Anterior cingulate cortex (tissue), 58 donors: ENCODE measurements at regions not wholly inside any gene's neighbourhood (a gene's known extent, or its start where the extent isn't known, plus 50 kb on each side); places are given as distances from the start of the nearest gene placed in this dataset.
"Not testable (repeated sequence)": the region's sequence is repeated elsewhere in the genome, so short reads cannot be mapped to it uniquely, and the experiment has no call there.

Experiments
- DNase-seq, 58 donors: peaks; one replicate each; lab custom pipeline; 2025; lab: John Stamatoyannopoulos, UW

- not testable (repeated sequence) for DNase-seq
Observed at GRCh38 chr14:106177266-106178246, 651.2 kb downstream of the TMEM121 start.

DNA sequence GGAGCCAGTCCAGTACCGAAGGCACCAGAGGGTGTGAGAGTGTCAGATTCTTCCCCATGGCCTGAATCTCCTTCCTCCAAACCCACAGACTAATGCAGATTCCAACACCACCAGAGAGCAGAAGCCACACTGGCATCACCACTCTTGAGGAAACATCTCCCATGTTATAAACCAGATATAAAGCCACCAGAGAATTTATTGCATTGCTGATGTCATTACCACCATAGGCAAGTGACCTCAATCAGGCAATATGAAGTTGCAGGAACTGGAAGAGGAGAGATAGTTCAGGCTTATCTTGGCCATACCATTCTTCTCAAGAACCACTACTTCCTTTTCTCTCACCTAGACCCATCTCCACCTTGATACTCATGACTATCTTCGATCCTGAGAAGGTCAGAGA lies 653.4 kb downstream of the TMEM121 start:
- no peak for DNase-seq

DNA sequence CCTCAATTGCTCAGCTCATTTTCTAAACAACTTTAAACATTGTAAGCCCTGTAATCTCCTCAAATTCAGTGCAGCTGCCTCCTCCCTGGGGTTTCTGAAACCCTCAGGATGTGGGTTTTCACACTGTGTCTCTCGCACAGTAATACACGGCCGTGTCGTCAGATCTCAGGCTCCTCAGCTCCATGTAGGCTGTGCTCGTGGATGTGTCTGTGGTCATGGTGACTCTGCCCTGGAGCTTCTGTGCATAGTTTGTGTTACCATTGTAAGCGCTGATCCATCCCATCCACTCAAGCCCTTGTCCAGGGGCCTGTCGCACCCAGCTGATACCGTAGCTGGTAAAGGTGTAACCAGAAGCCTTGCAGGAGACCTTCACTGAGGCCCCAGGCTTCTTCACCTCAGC lies 658.4 kb downstream of the TMEM121 start:
- DNase-seq = not testable (repeated sequence)

DNA sequence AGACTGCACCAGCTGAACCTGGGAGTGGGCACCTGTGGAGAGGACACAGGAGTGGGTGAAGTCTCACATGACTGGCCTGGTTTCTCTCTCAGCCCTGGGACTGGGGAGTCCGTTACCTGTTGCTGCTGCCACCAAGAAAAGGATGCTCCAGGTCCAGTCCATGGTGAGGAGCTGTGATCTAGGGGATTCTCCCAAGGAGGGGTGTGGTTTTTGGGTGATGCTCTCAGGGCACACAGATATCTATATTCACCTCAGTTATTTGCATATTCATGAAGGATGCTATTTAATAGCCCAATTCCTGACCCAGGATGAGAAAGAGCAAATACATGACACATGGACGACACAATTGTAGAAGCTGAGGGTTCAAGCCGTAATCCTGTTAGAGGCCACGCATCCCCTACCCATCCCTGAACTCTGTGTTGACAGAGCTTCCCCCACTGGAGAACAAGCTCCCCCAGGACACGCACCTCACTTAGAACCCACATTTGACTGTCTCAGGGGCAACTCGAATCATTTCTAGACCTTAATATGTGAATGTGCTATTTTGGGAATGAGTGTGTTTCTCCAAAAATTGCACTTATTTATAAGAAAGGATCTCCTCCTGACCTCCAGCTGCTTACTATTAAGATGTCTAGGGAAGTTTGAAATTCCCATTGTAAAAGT lies 658.9 kb downstream of the TMEM121 start:
- DNase-seq = not testable (repeated sequence)

- DNase-seq = no peak
Observed at GRCh38 chr14:106185837-106186233, 659.5 kb downstream of the TMEM121 start.

- no peak for DNase-seq
Observed at GRCh38 chr14:106187216-106187615, 660.8 kb downstream of the TMEM121 start.

DNA sequence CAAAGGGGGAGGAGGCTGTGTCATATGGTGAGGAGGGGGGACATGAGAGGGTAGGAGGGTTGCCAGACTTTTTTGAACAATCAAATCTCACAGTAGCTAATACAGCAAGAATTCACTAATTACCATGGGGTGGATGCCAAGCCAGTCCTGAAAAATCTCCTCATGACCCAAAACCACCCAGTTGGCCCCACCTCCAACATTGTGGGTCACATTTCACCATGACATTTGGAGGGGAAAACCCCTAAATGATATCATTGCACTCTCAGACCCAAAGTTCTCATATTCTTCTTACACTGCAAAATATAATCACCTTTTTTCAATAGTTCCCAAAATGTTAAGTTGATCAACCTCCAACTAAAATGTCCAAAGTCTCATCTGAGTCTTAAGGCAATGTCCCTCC lies 666.3 kb downstream of the TMEM121 start:
- DNase-seq = not testable (repeated sequence)

DNA sequence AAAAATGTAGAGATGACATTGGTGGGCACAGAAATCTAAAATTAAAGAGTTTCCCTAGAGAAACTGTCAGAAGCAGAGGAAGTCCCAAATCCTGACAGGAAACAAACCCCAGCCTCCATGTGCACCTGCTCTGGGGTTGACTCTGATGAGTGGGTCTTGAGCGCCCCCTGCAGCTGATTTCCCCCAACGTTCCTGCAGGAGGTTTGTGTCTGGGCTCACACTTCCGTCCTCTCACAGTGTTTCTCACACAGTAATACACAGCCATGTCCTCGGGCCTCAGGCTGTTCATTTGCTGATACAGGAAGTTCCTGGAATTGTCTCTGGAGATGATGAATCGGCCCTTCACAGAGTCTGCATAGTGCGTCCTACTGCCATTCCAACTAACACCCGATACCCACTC lies 670.1 kb downstream of the TMEM121 start:
- DNase-seq = not testable (repeated sequence)

- not testable (repeated sequence) for DNase-seq
Observed at GRCh38 chr14:106197264-106197663, 670.9 kb downstream of the TMEM121 start.

DNA sequence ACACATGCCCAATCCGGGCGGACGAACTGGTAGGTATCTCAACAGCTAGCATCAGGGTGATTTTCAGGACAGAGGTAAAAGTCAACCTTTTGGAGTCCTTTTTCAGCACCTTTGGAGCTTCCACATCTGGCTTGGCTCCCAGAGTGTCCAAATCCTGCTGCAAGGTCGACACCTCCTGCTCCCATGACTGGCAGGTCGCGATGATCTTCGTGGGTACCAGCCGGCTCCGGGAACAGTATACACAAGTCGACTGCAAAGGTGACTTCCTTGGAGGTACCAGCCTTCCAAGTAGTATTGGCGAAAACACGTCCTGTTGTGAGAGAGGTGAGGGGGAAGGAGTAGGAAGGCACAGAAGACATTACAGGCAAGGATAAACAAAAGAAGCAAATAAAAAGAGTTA lies 672.7 kb downstream of the TMEM121 start:
- DNase-seq = no peak

DNA sequence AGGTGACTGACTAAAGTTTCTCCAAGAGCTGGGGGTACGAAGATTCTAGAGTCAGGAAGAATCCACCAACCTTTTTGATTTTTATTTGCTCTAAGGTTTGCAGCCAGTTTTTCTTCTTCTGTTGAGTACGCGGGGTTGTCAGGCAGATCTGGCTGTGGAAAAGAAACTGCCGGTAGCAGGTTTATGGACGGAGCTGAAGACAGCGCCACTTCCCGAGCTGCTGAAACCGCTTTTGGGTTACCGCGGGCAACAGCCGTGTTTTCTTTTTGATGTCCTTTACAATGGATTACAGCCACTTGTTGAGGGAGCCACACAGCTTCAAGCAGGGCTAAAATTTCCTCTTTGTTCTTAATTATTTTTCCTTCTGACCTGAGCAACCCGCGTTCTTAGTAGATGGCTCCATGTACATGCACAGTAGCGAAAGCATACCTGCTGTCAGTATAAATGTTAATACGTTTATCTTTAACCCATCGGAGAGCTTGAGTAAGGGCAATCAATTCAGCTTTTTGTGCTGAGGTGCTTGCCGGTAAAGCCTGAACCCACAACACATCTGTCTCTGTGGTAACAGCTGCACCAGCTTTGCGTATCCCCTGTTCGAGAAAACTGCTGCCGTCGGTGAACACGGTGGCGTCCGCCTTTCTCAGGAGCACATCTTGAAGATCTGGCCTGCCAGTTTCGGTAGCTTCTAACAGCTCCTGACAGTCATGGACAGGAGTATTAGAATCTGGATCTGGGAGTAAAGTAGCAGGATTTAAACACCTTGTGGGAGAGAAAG lies 674.3 kb downstream of the TMEM121 start:
- DNase-seq = no peak

DNA sequence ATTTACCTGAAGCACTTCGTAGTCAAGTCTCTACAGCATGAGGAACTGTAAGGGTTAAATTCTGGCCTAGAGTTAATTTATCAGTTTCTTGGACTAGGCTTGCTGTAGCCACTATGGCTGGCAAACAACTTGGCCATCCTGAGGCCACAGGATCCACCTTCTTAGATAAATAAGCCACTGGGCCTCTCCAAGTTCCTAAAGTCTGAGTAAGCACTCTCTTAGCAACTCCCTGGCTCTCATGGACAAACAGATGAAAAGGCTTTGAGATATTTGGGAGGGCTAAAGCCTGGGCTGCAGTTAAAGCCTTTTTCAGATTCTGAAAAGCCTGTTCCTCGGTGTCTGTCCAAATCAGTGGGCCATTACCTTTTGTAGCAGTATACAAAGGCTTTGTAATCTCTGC lies 675.0 kb downstream of the TMEM121 start:
- no peak for DNase-seq

- no peak for DNase-seq
Observed at GRCh38 chr14:106203438-106203837, 677.1 kb downstream of the TMEM121 start.

DNA sequence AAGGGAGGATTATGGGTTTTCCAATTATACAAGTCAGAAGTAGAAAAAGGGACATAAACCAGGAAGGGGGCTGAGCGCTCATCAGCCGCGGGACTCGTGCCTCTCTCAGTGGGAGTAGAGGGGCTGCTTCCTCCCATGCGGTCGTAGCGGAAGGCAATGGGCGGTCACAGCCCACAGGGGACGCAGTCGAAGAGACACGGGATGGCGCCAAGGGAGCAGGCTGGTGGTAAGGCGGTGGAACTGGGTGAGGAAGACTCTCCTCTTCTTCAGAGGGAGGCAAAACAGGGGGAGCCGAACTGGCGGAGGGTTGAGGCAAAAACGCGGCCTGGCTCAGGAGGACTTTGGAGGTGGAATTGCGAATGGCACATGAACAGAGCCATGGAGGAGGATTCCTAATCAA lies 677.7 kb downstream of the TMEM121 start:
- DNase-seq = no peak

- no peak for DNase-seq
Observed at GRCh38 chr14:106207316-106207715, 680.9 kb downstream of the TMEM121 start.

DNA sequence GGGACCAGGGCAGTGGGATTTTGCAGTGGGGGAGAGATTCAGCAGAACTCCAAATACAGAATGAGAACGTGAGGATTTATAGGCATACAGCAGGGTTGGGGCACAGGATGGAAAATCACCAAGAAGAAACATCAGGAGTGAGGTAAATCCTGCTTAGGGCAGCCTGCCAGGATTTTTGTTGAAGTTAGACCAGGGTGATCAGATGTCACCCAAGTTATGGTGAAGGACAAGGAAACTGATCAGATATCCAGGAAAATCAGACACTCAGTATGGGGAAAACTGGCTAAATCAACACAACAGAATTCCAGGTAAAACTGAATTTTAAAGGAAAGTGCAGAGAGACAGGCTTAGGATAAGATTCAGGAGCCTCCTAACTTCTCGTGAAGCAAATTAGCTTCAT lies 682.4 kb downstream of the TMEM121 start:
- no peak for DNase-seq

GRCh38 chr14:106209755-106210154 lies 683.4 kb downstream of the TMEM121 start:
- DNase-seq = no peak

- DNase-seq = no peak
Observed at GRCh38 chr14:106210650-106211049, 684.3 kb downstream of the TMEM121 start.

DNA sequence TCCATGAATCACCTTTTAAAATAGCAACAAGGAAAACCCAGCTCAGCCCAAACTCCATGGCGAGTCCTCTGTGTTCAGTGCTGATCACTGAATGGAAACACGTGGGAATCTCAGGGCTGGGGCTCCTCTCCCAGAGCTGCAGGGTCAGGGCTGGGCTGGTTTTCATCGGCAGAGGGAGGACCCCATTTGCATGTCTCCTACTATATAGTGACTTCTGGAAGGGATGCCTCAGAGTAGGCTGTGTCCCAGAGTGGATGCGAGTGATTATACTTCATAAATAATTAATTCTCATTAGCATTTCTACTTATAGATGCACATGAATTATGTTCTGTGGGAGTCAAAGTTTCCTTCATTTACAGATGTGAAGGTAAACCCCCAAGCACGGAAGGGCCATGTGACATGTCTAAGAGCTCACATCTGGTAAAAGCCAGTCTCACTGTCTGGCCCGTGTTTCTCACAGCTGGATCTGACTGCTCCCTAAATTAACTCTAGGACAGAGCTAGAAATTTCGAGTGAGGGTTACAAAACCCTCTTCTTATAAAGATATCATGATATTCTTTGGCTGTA lies 685.0 kb downstream of the TMEM121 start:
- DNase-seq = no peak

GRCh38 chr14:106215229-106215628 lies 688.8 kb downstream of the TMEM121 start:
- DNase-seq = no peak

- no peak for DNase-seq
Observed at GRCh38 chr14:106216679-106217078, 690.3 kb downstream of the TMEM121 start.
